Astrocyte (in vitro differentiated cells and primary cell): ENCODE measurements at regions not wholly inside any gene's neighbourhood (a gene's known extent, or its start where the extent isn't known, plus 50 kb on each side); places are given as distances from the start of the nearest gene placed in this dataset.

Experiments used
- CTCF ChIP-seq: IDR thresholded peaks from 2 replicates; pipeline ENCODE4 v1.5.1; 2011; ENCODE audit warnings: low read depth, mild to moderate bottlenecking, inconsistent platforms, low read length, moderate library complexity; ENCODE audit not compliant: insufficient read depth
- EZH2 ChIP-seq: IDR thresholded peaks from 2 replicates; pipeline ENCODE4 v1.6.1; 2012; ENCODE audit warnings: mild to moderate bottlenecking, low read length, inconsistent platforms; ENCODE audit not compliant: insufficient read depth

GRCh38 chr18:78564030-78564429 is 415.6 kb upstream of the SALL3 start:
- TF ChIP-seq CTCF (no peak), EZH2 (no peak)
